LNCAP (cell line): ENCODE measurements at regions not wholly inside any gene's neighbourhood (a gene's known extent, or its start where the extent isn't known, plus 50 kb on each side); places are given as distances from the start of the nearest gene placed in this dataset.

Experiments used
- CTCF ChIP-seq: fragments of 450-650 bp; IDR thresholded peaks from 2 replicates; pipeline ENCODE4 v1.5.1; 2017; ENCODE audit warnings: mild to moderate bottlenecking

- TF ChIP-seq CTCF: peak; percentile 95
Observed at GRCh38 chr4:57442831-57443291, 332.7 kb upstream of the IGFBP7 start.

- TF ChIP-seq CTCF: no peak
Observed at GRCh38 chr4:57442241-57442640, 332.1 kb upstream of the IGFBP7 start.

GRCh38 chr4:57437649-57438048 lies 327.5 kb upstream of the IGFBP7 start:
- no peak for TF ChIP-seq CTCF

- no peak for TF ChIP-seq CTCF
Observed at GRCh38 chr4:57435300-57435699, 325.1 kb upstream of the IGFBP7 start.

- TF ChIP-seq CTCF: no peak
Observed at GRCh38 chr4:57430726-57431125, 320.5 kb upstream of the IGFBP7 start.

GRCh38 chr4:57426779-57427395 lies 316.7 kb upstream of the IGFBP7 start:
- TF ChIP-seq CTCF: peak; percentile 88

- no peak for TF ChIP-seq CTCF
Observed at GRCh38 chr4:57425610-57426009, 315.4 kb upstream of the IGFBP7 start.
